Astrocyte (in vitro differentiated cells and primary cell): ENCODE measurements at regions not wholly inside any gene's neighbourhood (a gene's known extent, or its start where the extent isn't known, plus 50 kb on each side); places are given as distances from the start of the nearest gene placed in this dataset.

ENCODE experiments used
- EZH2 ChIP-seq: IDR thresholded peaks from 2 replicates; pipeline ENCODE4 v1.6.1; 2012; ENCODE audit warnings: mild to moderate bottlenecking, low read length, inconsistent platforms; ENCODE audit not compliant: insufficient read depth
- TF ChIP-seq, protein P1 (sequence below): IDR thresholded peaks from 2 replicates; pipeline ENCODE4 v1.5.1; 2011; ENCODE audit warnings: low read depth, mild to moderate bottlenecking, inconsistent platforms, low read length, moderate library complexity; ENCODE audit not compliant: insufficient read depth

DNA sequence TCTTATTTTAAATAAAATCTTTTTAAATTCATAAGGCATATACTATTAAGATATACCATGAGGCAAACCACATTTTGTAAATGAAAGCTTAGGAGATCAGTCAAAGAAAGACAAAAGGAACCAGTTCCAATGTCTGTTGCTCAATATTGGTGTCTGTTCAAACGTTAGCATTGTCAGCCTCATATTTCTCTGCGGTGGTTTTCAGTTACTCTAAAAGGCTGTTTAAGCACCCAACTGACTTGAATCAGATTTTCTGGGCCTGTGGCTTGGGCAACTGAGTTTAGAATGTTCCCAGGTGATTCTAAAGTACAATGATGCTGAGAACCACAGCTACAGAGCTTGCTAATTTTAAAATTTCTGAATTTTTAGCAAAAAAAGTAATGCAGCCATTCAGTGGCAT, 166.3 kb upstream of the KIF2A start:
- TF ChIP-seq, protein P1, sequence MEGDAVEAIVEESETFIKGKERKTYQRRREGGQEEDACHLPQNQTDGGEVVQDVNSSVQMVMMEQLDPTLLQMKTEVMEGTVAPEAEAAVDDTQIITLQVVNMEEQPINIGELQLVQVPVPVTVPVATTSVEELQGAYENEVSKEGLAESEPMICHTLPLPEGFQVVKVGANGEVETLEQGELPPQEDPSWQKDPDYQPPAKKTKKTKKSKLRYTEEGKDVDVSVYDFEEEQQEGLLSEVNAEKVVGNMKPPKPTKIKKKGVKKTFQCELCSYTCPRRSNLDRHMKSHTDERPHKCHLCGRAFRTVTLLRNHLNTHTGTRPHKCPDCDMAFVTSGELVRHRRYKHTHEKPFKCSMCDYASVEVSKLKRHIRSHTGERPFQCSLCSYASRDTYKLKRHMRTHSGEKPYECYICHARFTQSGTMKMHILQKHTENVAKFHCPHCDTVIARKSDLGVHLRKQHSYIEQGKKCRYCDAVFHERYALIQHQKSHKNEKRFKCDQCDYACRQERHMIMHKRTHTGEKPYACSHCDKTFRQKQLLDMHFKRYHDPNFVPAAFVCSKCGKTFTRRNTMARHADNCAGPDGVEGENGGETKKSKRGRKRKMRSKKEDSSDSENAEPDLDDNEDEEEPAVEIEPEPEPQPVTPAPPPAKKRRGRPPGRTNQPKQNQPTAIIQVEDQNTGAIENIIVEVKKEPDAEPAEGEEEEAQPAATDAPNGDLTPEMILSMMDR = no peak
- no peak for TF ChIP-seq EZH2
